Prostate gland (tissue), 2 donors: ENCODE measurements at regions not wholly inside any gene's neighbourhood (a gene's known extent, or its start where the extent isn't known, plus 50 kb on each side); places are given as distances from the start of the nearest gene placed in this dataset.

Experiments
- POLR2AphosphoS5 ChIP-seq: sonication (generic); formaldehyde crosslinking; IDR thresholded peaks from one replicate; pipeline ENCODE4 v1.6.1; 2017; ENCODE audit warnings: antibody characterized with exemption
- TF ChIP-seq, protein P1 (sequence below), 4 experiments: fragments of 200-600 bp in 2 of 4; fragments of 450-650 bp in 2 of 4; sonication (generic) in 2 of 4; IDR thresholded peaks; 1 replicate in 3 of 4; 2 replicates in 1 of 4; pipeline ENCODE4 v1.5.1; 2016 to 2019; ENCODE audit warnings: antibody characterized with exemption in 4 of 4, mild to moderate bottlenecking in 2 of 4, moderate library complexity in 2 of 4

DNA sequence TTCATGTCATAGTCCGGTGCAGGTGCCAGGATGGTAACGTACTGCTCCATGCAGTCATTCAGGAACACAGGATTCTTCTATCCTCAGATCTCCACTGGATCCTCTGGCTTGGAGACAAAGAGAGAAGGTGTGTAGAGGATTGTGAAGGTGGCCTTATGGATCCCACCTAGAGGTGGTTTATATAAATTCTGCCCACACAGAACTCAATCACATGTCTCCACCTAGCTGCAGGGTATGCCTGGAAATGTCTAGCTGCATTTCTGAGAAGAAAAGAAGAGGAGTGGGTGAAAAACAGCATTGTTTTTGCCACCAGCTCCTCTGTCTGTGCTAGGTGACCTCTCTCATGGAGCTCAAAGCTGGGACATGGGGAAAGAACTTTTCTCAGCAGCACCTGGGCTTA is 478.7 kb downstream of the PDCD6IP start:
- TF ChIP-seq, protein P1, sequence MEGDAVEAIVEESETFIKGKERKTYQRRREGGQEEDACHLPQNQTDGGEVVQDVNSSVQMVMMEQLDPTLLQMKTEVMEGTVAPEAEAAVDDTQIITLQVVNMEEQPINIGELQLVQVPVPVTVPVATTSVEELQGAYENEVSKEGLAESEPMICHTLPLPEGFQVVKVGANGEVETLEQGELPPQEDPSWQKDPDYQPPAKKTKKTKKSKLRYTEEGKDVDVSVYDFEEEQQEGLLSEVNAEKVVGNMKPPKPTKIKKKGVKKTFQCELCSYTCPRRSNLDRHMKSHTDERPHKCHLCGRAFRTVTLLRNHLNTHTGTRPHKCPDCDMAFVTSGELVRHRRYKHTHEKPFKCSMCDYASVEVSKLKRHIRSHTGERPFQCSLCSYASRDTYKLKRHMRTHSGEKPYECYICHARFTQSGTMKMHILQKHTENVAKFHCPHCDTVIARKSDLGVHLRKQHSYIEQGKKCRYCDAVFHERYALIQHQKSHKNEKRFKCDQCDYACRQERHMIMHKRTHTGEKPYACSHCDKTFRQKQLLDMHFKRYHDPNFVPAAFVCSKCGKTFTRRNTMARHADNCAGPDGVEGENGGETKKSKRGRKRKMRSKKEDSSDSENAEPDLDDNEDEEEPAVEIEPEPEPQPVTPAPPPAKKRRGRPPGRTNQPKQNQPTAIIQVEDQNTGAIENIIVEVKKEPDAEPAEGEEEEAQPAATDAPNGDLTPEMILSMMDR (IDR thresholded peaks at IDR 0.05), result no peak
- no peak for TF ChIP-seq POLR2AphosphoS5
